Left lung (tissue), 4 donors: ENCODE measurements at regions not wholly inside any gene's neighbourhood (a gene's known extent, or its start where the extent isn't known, plus 50 kb on each side); places are given as distances from the start of the nearest gene placed in this dataset.

Source experiments
- ATAC-seq: fragments of 200-7000 bp; cut with Tn5 transposase; one replicate; pipeline ENCODE4 v1.9.1; 2020; ENCODE audit warnings: moderate library complexity
- DNase-seq, 4 donors: peaks; one replicate each; pipeline ENCODE4 v3.0.0-alpha.2; 2013 to 2020
- H3K27ac ChIP-seq, 2 donors: fragments of 200-600 bp; sonication (generic) in 1 of 2; one replicate each; pipeline versions ENCODE4 v1.5.0 to v1.8.0; 2020 to 2021
- H3K27me3 ChIP-seq, 2 donors: fragments of 200-600 bp; sonication (generic) in 1 of 2; one replicate each; pipeline versions ENCODE4 v1.5.0 to v1.8.0; 2020 to 2021
- H3K36me3 ChIP-seq, 2 donors: fragments of 200-600 bp; sonication (generic) in 1 of 2; one replicate each; pipeline versions ENCODE4 v1.5.0 to v1.8.0; 2020 to 2021
- H3K4me1 ChIP-seq, 2 donors: fragments of 200-600 bp; one replicate each; pipeline ENCODE4 v1.8.0; 2021
- H3K4me3 ChIP-seq, 2 donors: fragments of 200-600 bp; sonication (generic) in 1 of 2; one replicate each; pipeline versions ENCODE4 v1.5.0 to v1.8.0; 2020 to 2021; ENCODE audit warnings: mild to moderate bottlenecking in 1 of 2
- H3K9me3 ChIP-seq, 2 donors: fragments of 200-600 bp; sonication (generic) in 1 of 2; one replicate each; pipeline versions ENCODE4 v1.5.0 to v1.8.0; 2020 to 2021
- CTCF ChIP-seq, 2 donors: fragments of 200-600 bp; sonication (generic) in 1 of 2; IDR thresholded peaks; one replicate each; pipeline versions ENCODE4 v1.5.0 to v1.8.0; 2021; ENCODE audit warnings: antibody characterized with exemption in 2 of 2
- intact Hi-C, 2 donors: fragments of 100-400 bp; cut with DNase I; formaldehyde crosslinking; loops; one replicate each; pipeline versions ENCODE4 v1.11.2 to v1.14.2; 2022
- donor health status: DM: no; HTN: yes; CAD: no.
- donor health status: DM: no; HTN: no; CAD: no.

DNA sequence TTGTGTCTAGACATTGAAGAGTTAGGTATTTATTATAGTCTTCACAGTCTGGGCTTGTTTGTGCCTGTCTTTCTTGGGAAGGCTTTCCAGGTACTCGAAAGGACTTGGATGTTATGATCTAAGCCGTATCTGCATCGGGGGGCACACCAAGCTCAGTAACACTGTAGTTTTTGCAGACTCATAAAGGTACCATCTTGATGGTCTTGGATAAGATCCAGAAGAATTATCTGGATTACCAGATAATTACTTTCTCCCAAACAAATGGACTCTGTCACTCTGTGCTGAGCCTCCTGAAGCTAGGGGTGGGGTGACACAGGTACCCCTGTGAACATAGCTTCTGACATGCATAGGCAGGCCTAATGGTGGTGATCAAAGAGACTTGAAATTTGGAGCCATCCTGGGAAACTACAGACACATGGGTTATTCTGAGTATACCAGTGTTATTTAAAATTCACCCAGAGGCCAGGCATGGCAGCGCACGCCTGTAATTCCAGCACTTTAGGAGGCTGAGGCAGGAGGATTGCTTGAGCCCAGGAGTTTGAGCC is 238.6 kb upstream of the TPM1 start:
- H3K9me3 ChIP-seq, result no peaks in the 10 kb centered on the region
- DNase-seq (no peak), ATAC-seq (no peak)
- no peak overlapping the region for H3K27ac ChIP-seq
- H3K36me3 ChIP-seq, result no peaks in the 10 kb centered on the region
- intact Hi-C loops, result no loop called here
- H3K27me3 ChIP-seq, result no peaks in the 10 kb centered on the region
- H3K4me1 ChIP-seq, result no peaks in the 10 kb centered on the region
- TF ChIP-seq CTCF (IDR thresholded peaks at IDR 0.05), result no peak
- H3K4me3 ChIP-seq, result no peak overlapping the region

GRCh38 chr15:62805502-62805901 is 237.0 kb upstream of the TPM1 start:
- no peaks in the 10 kb centered on the region for H3K9me3 ChIP-seq
- DNase-seq (no peak), ATAC-seq (no peak)
- no peaks in the 10 kb centered on the region for H3K36me3 ChIP-seq
- H3K4me1 ChIP-seq, result no peaks in the 10 kb centered on the region
- H3K27me3 ChIP-seq, result no peaks in the 10 kb centered on the region
- TF ChIP-seq CTCF (IDR thresholded peaks at IDR 0.05), result no peak
- H3K4me3 ChIP-seq, result no peak overlapping the region
- intact Hi-C loops, result no loop called here
- H3K27ac ChIP-seq, result no peak overlapping the region

- intact Hi-C loops, result no loop called here
- TF ChIP-seq CTCF (IDR thresholded peaks at IDR 0.05), result no peak
- ATAC-seq (no peak), DNase-seq (no peak)
- Histone ChIP-seq H3K36me3 (no peaks in the 10 kb centered on the region), H3K9me3 (no peaks in the 10 kb centered on the region), H3K27ac (no peak overlapping the region), H3K27me3 (no peaks in the 10 kb centered on the region), H3K4me1 (no peaks in the 10 kb centered on the region), H3K4me3 (no peak overlapping the region)
Measured at GRCh38 chr15:62807539-62808130, 234.9 kb upstream of the TPM1 start.

DNA sequence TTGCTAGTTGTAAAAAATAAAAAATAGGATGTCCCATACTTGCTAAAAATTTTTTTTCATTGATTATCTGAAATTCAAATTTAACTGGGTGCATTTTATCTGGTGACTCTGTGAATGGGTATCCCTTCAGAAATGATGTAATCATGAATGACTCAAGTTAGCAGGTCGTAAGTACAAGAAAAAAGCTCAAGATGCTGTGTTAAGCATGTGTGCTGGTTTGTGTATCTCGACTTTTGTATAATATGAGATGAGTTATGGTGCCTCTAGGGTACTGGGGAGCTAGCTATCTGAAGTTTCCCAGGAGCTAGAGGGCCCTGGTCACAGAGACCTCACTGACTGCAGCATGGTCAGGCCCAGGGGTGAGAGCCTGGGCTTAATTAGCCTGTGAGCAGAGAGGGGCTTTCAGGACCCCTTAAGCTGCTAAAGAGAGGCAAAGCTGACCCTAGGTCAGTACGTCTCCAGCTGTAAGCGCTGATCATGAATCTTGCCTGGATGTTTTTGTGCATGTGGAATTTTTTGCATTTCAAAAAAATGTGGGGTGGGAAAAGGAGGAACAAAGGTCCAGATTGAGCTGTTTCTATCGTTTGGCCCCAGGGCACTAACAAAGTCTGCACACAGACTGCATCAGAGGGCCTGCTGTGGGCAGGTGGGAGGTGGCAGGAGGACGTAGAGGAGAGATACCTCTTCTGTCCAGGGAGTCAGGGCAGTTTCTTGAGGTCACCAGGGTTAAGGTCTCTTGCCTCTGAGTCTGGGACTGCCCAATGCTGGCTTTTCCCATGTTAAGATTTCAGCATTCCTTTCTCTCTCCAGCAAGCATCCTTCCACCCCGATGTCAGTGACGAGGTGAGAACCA is 233.2 kb upstream of the TPM1 start:
- DNase-seq, result no peak
- no peak for ATAC-seq
- H3K4me1 ChIP-seq, result no peaks in the 10 kb centered on the region
- no peaks in the 10 kb centered on the region for H3K9me3 ChIP-seq
- TF ChIP-seq CTCF (IDR thresholded peaks at IDR 0.05), result no peak
- H3K4me3 ChIP-seq, result no peak overlapping the region
- no peaks in the 10 kb centered on the region for H3K27me3 ChIP-seq
- H3K36me3 ChIP-seq, result no peaks in the 10 kb centered on the region
- H3K27ac ChIP-seq, result no peak overlapping the region
- intact Hi-C loops, result no loop called here

GRCh38 chr15:62809968-62810260 is 232.6 kb upstream of the TPM1 start:
- no peak overlapping the region for H3K27ac ChIP-seq
- no peak overlapping the region for H3K4me3 ChIP-seq
- no peak for ATAC-seq
- H3K36me3 ChIP-seq, result no peaks in the 10 kb centered on the region
- no peak for TF ChIP-seq CTCF (IDR thresholded peaks at IDR 0.05)
- no peaks in the 10 kb centered on the region for H3K27me3 ChIP-seq
- intact Hi-C loops, result no loop called here
- H3K9me3 ChIP-seq, result no peaks in the 10 kb centered on the region
- no peaks in the 10 kb centered on the region for H3K4me1 ChIP-seq
- DNase-seq, result no peak
